Ishikawa (cell line): ENCODE measurements at regions not wholly inside any gene's neighbourhood (a gene's known extent, or its start where the extent isn't known, plus 50 kb on each side); places are given as distances from the start of the nearest gene placed in this dataset.

ENCODE experiments used
- CREB1 ChIP-seq: IDR thresholded peaks from 2 replicates; pipeline ENCODE4 v1.6.1; 2012; ENCODE audit warnings: low read depth
- EGR1 ChIP-seq: IDR thresholded peaks from 2 replicates; pipeline ENCODE4 v1.6.1; 2012
- EP300 ChIP-seq: IDR thresholded peaks from 2 replicates; pipeline ENCODE4 v1.6.1; 2012; ENCODE audit warnings: borderline replicate concordance
- MAX ChIP-seq: IDR thresholded peaks from 2 replicates; pipeline ENCODE4 v1.6.1; 2012
- NFIC ChIP-seq: IDR thresholded peaks from 2 replicates; pipeline ENCODE4 v1.6.1; 2012
- RAD21 ChIP-seq: IDR thresholded peaks from 2 replicates; pipeline ENCODE4 v1.6.1; 2012; ENCODE audit warnings: low read depth
- REST ChIP-seq: IDR thresholded peaks from 2 replicates; pipeline ENCODE4 v1.6.1; 2012; ENCODE audit warnings: low read depth, mild to moderate bottlenecking
- TAF1 ChIP-seq: IDR thresholded peaks from 2 replicates; pipeline ENCODE4 v1.6.1; 2012; ENCODE audit warnings: low read depth, mild to moderate bottlenecking
- USF1 ChIP-seq: IDR thresholded peaks from 2 replicates; pipeline ENCODE4 v1.6.1; 2012
- YY1 ChIP-seq: IDR thresholded peaks from 2 replicates; pipeline ENCODE4 v1.6.1; 2012; ENCODE audit warnings: low read depth
- ZBTB7A ChIP-seq: IDR thresholded peaks from 2 replicates; pipeline ENCODE4 v1.6.1; 2012; ENCODE audit warnings: low read depth

- TF ChIP-seq MAX (no peak), EP300 (no peak), RAD21 (no peak), REST (no peak), ZBTB7A (no peak), YY1 (no peak), USF1 (no peak), NFIC (no peak), TAF1 (no peak), EGR1 (no peak), CREB1 (no peak)
Observed at GRCh38 chr2:3025261-3025660, 352.4 kb downstream of the EIPR1 start.
